Fibroblast of gingiva (primary cell): ENCODE measurements at regions not wholly inside any gene's neighbourhood (a gene's known extent, or its start where the extent isn't known, plus 50 kb on each side); places are given as distances from the start of the nearest gene placed in this dataset.
"Not testable (repeated sequence)": the region's sequence is repeated elsewhere in the genome, so short reads cannot be mapped to it uniquely, and the experiment has no call there.

Experiments
- DNase-seq: peaks from one replicate; pipeline ENCODE4 v3.0.0-alpha.2; 2011; ENCODE audit warnings: low read depth

DNA sequence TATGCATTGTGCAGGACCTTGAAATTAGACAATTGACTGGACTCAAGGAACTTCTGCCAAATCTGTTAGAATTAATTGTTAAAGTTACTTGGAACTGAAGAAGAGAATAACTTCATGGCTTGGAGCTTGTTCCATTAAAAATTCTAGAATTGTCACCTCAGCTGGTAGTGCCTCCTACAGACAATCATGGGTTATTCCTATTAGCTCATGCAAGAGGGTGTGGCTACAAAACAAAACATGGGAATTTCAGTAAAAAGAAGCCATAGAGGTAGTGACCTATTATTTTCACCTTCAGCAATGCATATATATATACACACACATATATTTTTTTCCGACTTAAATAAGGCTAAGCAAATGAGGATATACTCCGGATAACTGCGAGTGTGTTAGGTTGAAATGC, 181.9 kb upstream of the DTNA start:
- DNase-seq, result no peak

DNA sequence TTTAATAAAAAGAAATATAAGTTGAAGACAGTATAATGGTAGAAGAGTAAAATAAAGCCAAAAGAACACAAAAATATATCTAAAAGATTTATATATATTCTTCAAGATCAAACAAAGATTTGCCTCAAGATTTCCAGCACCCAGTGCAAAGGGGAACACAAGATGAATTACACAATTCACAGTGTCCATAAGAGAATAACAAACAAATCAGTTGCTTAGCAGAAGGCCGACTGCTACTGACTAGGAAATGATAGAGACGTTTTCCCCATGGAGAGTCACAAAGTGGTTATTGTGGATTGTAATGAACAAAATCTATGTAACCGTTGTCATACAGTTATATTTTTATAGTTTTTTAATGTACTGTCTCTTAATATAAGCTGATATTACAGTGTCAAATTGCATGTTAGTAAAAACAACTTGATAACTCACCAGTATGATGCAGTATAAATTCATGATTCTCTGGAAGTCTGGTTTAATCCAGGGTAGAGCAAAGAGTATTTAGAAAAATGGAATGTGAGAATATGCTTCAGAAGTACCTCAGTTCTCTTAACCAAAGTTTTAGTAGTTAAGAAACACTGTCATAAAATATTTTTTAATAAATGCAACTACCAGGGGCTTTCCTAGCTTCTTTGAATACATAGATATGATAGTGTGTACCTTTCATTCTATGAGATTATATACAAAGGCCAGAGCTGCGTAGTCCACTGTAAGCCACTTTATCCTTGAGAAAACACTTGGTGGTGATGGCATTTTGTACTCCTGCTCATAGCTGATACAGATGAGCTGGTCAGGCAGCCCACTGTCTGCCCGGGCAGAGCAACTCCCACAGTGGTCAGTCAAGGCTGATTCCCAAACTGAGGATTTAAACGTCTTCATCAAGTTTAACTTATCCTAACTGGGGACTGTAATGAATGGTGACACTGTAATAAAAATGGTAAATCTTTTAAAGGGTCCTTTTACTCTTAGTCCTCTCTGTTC, 180.5 kb upstream of the DTNA start:
- DNase-seq, result no peak

DNA sequence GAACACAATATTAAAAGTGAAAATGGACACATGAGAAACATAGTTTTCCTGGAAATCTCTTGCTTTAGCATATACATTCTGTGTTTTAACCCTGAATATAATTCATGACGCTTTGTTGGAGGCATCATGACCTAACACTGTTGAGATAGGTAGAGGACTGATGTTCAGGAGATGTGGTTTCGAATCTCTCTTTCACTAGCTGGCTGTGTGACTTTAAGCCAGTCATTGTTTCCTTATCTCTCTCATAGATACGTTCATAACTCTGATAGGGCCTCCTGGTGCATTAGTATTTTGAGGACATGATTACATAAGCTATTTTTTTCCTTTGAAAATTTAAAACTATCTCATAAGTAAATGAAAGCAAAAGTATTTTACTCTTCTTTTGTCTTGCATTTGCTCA, 179.0 kb upstream of the DTNA start:
- no peak for DNase-seq

DNA sequence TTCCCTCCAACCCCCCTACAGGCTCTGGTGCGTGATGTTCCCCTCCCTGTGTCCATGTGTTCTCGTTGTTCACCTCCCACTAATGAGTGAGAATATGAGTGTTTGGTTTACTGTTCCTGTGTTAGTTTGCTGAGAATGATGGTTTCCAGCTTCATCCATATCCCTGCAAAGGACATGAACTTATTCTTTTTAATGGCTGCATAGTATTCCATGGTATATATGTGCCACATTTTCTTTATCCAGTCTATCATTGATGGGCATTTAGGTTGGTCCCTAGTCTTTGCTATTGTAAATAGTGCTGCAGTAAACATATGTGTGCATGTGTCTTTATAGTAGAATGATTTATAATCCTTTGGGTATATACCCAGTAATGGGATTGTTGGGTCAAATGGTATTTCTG, 175.5 kb upstream of the DTNA start:
- DNase-seq, result not testable (repeated sequence)

DNA sequence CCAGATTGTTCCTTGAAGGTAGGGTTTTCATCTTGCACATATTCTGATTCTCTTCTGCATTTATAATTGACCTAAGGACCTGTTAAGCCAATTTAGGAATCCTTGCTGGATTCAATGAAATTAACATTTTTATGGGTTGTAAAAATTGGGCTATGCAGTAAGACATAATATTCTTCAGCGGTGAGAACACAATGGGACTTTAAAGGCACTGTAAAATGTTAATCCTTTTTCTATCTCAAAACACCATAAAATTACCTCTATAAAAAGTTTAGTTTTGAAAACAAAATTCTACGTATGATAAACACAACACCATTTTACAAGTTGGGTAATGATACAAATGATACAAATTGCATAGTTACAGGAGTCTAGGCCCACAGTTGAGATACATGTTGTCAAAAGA, 169.2 kb upstream of the DTNA start:
- DNase-seq, result no peak

DNA sequence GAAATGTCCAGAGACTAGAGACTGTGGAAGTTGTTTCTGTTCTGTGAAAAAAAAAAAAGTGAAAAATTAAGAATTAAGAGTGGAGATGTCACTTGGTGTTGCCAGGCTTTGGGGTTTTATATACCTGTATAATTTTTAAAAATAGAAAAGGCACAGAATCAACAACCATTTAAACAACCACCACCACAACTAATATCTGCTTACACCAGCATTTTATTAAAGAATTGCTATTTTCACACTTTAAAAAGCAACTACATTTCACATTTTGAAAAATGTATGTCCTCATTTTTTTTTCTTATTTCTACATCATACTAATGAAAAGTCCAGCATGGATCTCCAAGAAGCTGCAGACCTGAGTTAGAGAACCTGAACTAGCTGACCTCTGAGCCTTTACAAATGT, 167.5 kb upstream of the DTNA start:
- DNase-seq, result no peak

DNA sequence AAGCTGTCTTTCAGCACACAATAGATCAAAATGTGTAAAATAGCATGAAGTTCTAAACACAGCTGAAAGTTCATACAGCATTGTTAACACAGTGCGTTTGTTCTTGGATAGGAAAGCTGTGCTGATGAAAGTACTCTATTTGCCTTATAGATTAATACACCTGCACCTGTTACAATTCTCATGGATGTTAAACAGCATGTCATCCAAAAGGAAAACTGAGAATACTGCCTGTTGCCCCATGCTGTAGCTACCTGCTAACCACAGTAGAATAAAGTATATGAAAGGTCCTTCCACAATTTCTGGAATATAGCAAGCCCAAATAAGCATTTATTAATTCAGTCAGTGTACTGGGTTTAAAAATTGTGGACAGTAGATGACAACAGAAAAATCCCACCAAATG, 166.7 kb upstream of the DTNA start:
- DNase-seq, result no peak

DNA sequence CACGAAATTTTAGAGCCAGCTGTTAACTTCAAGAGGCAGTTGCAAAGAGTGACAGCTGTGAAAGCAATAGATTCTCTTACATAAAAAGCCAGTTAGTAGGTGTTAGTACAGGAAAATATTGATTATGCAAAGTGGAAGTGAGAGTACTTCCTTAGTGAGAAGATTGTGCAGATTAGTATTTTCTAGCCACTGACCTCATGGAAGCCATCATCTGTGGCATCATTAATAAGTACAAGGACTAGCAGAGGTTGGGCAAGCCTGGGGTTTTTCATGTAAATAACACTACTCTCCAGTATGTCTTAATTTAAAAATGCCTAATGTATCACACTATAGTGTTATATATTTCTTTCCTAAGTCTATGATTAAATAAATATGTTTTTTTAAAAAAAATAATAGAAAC, 166.2 kb upstream of the DTNA start:
- no peak for DNase-seq

DNA sequence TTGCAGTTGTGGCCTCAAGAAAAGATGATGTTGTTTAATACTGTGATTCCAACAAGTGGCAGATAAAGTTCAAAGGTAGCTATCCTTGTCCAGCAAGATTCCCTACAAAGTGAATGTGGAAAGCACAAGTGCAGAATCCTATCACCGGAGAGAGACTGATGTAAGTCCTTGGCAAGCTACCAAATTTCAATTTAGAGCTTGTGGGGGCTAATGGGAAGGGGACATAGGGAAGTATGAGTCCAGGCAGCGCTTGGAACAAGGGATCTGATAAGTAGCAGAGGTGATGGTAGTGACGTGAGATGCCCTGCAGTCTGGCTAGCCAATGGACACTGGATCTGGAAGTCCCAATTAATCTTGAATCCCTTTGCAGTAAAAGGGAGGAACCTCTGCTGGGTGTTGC, 165.2 kb upstream of the DTNA start:
- DNase-seq, result no peak

DNA sequence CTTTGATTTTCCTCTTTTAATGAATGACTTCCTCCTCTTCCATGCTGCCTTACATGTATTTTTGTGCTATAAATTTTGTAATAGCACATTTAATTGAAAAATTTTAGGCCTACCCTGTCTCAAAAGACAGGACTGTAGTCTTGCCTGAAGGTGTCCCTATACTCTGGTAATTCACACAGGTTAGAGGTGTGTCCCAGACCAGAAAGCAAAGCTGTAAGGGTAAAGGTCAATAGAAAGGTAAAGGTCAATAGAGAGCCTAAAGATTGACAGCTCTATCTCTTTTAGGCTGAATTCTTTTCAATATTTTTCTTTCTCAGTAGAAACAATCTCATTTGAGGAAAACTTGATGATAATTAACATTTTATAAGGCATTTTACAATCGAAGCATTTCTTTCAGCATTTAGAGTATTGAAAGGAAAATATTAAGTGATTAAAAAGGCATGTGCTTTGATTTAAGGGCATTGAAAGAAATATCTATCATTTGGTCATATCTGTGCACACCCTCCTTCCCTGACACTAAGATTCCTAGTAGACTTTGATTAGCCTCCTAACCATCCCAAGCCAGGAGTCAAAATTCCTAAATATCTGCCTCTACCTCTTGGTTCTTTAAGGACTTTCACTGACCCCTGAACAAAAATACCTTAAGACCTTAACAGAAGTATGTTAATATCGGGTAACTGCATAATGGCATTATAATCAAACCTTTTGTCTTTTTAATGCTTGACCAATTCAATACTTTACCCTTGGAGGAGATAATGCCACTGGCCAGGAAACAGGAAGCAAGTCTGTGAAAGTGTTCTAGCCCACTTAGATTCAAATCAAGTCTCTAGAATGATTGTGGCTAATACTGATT, 161.8 kb upstream of the DTNA start:
- no peak for DNase-seq

DNA sequence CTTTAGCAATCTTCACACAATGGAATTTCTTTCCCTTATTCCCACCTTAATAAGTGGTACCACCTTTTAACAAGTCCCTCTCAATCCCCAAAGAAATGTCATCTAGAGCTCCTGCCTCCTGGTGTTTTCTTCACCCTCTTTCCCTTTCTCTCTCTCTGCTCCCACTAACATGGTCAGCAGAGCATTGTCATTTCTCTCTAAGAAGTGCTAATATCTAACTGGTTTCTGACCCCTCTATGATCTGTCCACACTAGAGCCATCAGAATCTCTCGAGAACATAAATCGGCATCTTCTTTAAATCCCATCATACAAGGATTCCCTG, 161.2 kb upstream of the DTNA start:
- no peak for DNase-seq

DNA sequence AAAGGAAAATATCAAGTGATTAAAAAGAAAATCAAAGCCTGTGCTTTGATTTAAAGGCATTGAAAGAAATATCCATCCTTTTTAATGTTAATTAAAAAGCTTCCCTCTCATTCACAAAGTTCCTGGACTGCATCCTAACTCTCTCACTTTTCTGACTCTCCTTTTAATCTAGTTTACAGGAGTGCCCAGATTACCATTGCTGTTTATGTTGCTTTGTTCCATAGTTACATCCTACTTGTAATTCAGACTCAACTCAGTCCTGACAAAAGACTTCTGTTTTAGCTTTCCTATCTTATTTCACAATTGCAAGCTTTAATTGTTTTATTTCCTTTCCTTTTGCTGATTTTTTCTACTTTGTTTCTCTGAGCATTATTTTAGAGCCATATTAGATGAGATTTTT, 160.7 kb upstream of the DTNA start:
- no peak for DNase-seq

DNA sequence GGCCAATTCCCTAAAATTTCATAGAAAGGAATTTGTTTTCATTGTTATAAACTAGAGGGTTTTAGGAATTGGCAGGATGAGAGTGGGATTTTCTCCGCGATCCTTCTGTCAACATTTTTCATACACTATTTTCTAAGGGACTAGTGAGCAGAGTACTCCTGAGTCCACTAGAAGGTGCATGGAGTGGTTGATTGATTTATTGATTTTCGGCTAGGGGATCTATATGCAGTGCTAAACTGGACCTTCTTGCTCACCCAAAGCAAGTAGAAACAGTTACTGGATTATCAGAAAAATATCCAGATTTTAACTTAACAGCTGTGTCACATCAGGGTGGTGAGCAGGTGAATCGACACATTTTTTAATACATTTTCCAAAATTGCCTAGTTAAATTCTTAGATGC, 159.9 kb upstream of the DTNA start:
- DNase-seq, result no peak

DNA sequence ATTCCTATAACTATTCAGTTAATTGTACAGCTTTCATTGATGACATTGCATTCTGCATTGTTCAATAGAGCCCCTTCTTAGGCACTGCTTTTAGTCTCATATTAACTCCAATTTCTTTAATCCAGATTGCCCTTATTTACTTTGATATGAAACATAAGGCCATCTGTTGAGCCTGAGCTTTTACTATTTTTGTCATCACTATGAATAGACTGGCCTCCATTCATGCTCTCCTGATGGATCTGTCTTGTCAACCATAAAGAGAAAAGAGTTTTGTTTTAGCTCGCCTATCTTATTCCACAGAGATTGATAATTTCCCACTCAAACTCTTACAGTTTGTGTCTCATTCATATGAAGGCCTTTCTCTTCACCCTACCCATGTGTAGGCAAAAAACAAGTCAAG, 159.2 kb upstream of the DTNA start:
- DNase-seq, result no peak

DNA sequence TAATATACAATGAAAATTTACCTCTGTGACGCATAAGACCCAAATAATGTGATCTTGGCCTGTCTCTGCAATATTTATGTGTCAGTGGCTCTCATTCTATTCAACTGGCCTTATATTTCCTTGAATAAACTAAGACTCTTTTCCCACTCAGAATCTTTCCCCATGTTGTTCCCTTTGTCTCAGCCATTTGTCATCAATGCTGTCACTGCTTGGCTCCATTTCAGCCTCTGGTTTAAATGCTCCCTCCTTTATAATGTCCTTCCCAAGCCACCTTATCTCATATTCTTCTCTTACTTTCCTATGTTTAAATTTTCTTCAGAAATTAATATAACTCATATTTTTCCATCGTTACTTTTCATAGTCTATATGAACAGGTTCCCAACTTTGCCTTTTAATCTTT, 158.3 kb upstream of the DTNA start:
- no peak for DNase-seq

DNA sequence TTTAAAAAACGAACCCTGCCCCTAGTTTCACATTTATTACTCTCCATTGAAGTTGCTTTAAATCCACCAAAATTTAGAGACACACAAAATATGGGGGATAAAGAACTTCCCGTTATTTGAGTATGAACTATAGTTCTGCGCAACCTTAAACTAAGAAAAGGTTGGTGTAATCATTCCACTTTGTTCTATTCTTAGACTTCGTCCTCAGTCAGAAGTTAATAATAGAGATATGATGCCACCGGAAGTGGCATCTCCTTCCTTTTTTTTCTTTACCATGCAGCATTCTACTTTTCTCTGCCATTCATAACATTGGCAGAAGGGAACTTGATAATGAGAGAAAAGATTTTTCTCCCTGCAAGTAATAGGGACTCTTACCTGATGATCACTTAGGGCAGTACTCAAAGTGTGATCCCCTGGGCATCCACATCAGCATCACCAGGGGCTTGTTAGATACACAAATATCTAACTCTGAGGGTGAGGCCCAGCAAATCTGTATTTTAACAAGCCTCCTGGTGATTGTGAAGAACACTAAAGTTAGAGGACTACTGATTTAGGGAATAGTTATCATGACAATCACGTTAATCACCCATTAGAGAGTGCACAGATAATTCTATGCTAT, 147.7 kb upstream of the DTNA start:
- no peak for DNase-seq

DNA sequence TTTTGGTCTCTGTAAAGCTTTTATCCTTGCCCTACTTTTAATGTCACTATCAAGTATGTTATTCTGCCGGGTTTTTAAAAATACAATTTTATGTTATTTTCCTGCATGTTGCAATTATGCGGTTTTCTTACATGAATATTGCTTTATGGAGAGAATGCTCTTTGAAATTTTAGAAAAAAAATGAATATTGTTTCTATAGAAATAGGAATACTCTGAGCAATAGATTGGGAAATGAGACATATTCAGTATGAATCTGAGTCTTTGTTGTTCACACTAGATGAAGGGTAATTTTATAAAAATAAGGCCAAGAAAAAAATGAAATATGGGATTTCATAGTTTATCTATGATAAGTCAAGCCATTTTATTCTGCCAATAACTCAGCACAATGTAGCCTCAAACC, 142.2 kb upstream of the DTNA start:
- no peak for DNase-seq

DNA sequence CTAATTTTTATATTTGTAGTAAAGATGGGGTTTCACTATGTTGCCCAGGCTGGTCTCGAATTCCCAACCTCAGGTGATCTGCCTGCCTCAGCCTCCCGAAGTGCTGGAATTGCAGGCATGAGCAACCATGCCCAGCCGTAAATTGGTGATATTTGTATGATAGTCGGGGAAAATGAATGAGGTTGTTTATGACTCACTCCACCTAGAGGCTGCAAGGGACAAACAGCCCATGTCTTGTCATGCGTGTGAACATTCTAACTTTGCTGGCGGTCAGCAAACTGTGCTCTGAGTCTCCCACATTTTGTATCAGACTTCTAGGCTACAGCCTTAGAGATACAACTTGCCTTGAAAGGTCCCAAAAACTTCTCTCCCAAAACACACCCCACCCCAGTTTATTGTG, 133.5 kb upstream of the DTNA start:
- no peak for DNase-seq

DNA sequence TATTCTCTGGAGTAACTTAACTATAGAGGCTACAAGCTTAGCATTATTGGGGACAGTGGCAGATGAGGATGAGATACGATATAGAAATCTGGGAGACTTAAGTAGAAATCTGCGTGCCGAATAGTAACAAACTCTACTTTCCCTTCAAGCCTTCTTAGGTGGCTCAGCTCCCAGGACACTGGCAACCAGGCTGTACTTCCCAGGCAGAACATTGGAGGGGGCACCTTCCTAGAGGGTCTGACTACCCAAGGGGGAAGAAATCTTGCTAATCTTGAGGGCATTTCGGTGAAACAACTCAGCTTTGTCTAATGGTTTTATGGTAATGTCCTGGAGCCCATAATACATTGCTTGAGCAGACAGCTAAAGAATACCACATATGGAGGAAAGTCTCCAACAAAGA, 126.2 kb upstream of the DTNA start:
- DNase-seq, result no peak

DNA sequence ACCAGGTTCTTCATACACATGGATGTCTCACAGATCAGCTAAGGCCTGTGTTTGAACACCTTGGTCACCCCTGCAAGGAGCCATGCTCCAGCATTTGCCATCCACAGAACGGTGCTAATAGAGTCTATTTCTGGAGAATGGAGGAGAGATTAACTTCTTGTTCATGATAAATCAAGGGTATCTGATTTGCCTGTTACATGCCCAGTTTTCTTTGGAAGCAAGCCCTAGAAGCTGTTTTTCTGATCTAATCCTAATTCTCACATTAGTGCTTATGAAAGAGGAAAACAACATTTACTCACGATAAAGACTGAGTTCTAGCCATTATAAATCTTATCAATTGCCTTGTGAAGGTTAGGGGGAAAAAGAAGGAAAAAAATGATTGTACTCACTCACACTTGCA, 119.6 kb upstream of the DTNA start:
- no peak for DNase-seq

DNA sequence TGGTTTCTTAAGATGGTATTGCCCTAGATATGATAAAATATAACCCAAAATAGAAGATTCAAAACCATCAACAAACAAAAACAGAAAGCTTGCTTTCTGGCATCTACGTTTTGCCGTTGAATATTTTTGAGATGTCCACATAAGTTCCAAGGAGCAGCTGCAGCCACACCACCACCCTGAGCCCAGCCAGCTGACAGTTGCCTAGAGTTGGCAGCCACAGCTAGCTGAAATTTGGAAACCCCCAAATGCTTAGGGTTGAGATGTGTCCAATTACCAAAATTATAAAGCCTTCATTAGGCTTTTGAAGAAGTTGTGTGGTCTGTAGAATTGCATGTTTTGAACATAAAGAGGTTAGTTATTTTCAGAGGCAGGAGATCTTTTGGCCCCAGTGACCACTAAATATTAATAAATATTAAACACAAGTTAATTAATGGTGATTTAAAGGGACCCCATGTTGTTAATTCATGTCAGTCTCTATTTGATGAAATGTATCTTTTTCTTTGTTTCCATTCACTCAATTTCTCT, 118.1 kb upstream of the DTNA start:
- no peak for DNase-seq

DNA sequence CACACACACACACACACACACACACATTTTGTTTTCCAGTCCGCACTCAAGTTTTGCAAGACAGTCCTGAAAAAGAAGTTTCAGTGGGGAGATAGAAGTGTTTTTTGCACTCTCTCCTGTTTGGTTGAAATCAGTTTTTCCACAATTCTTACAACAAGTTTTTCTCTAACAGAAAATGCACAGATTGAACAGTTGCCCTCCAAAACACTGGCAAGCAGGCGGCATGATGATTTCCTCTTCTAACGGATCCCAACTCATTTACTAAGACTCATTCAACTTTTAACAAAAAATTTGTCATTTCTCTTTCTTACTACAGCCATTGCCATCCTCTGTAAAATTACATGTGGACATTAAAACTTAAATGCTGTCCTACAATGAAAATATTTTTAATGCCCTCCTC, 117.6 kb upstream of the DTNA start:
- DNase-seq, result no peak

DNA sequence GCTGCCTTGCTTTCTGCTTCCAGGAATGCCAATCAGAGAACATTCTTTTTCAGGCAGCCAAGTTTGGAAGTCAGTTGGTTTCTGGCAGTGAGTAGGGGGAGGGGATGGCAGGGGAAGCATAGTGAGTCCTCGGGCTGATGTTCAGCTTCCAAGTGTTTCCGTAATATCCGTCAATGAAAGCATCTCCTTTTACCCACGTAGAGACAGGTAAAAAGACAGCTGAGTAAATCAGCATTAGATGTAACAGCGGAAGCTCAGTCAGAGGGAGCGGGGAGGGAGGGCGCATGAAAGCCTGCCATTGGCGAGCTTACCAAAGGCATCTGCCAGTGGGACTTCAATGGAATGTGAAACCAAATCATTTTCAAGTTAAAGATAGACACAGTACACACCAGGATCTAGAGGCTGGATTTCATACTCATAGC, 117.1 kb upstream of the DTNA start:
- DNase-seq, result peak; percentile 63
